ENCODE measurements at regions not wholly inside any gene's neighbourhood (a gene's known extent, or its start where the extent isn't known, plus 50 kb on each side); places are given as distances from the start of the nearest gene placed in this dataset.

GRCh38 chr11:128284634-128285033 is 302.7 kb downstream of the ETS1 start:
- TF ChIP-seq EZH2phosphoT487 (IDR thresholded peaks at IDR 0.05; ENCODE audit: borderline replicate concordance) (no peak), CTCF (conservative IDR thresholded peaks at IDR 0.05; ENCODE audit: low read length) (no peak)
